ENCODE measurements at regions not wholly inside any gene's neighbourhood (a gene's known extent, or its start where the extent isn't known, plus 50 kb on each side); places are given as distances from the start of the nearest gene placed in this dataset.

- ChIA-PET POLR2A (ENCODE audit: partially characterized antibody) (no interaction called here), CTCF (ENCODE audit: partially characterized antibody) (no interaction called here)
- Histone ChIP-seq H3K79me2 (ENCODE audit: control insufficient read depth in 1 of 2, insufficient read depth in 2 of 2, low read length in 2 of 2) (no peaks in the 10 kb centered on the region), H2BK15ac (ENCODE audit: low read length) (no peak overlapping the region), H2AK5ac (ENCODE audit: low read depth, low read length) (no peak overlapping the region), H2BK5ac (ENCODE audit: low read depth, low read length) (no peak overlapping the region), H2BK120ac (replicated peaks; ENCODE audit: low read depth, low read length) (no peak overlapping the region), H3K4me2 (ENCODE audit: insufficient read depth in 1 of 2, low read depth in 2 of 2, low read length in 2 of 2) (no peak overlapping the region), H3K23ac (ENCODE audit: insufficient read length) (no peak overlapping the region), H3K23me2 (ENCODE audit: low read depth, low read length) (no peaks in the 10 kb centered on the region), H2BK20ac (ENCODE audit: low read length) (no peak overlapping the region), H3K4ac (replicated peaks; ENCODE audit: insufficient read length, low read depth, low read length) (no peak overlapping the region), H3K9me3 (ENCODE audit: insufficient read depth in 2 of 2, low read depth in 1 of 2, low read length in 1 of 2) (no peaks in the 10 kb centered on the region), H3K27me3 (replicated peaks in 1 of 4; ENCODE audit: control insufficient read depth in 3 of 4, extremely low read depth in 1 of 4, insufficient read depth in 3 of 4, low read length in 3 of 4) (no peaks in the 10 kb centered on the region), H4K20me1 (replicated peaks in 1 of 2; ENCODE audit: control insufficient read depth in 1 of 2, insufficient read depth in 2 of 2, low read length in 2 of 2) (no peaks in the 10 kb centered on the region), H3K4me3 (ENCODE audit: extremely low read depth in 1 of 4, insufficient read depth in 2 of 4, low read depth in 3 of 4, low read length in 4 of 4) (no peak overlapping the region), H4K91ac (replicated peaks; ENCODE audit: insufficient read length, low read length) (no peak overlapping the region), H3K18ac (ENCODE audit: extremely low read depth, low read length) (no peak overlapping the region), H2BK12ac (ENCODE audit: low read depth, low read length) (no peak overlapping the region), H4K8ac (ENCODE audit: extremely low read depth, insufficient read depth, low read length) (no peak overlapping the region), H3K36me3 (ENCODE audit: control insufficient read depth in 2 of 4, insufficient read depth in 4 of 4, low read length in 3 of 4) (no peaks in the 10 kb centered on the region), H3K14ac (ENCODE audit: insufficient read length) (no peak overlapping the region), H3K79me1 (ENCODE audit: low read depth, low read length) (no peaks in the 10 kb centered on the region), H4K5ac (ENCODE audit: insufficient read length, low read depth, low read length) (no peak overlapping the region), H3K56ac (replicated peaks; ENCODE audit: insufficient read length, low read depth, low read length) (no peak overlapping the region), H3K9ac (replicated peaks in 1 of 4; ENCODE audit: extremely low read depth in 1 of 4, low read depth in 3 of 4, low read length in 3 of 4) (no peak overlapping the region), H3K27ac (ENCODE audit: low read depth, low read length) (no peak overlapping the region), H3K4me1 (replicated peaks in 1 of 4; ENCODE audit: control insufficient read depth in 3 of 4, insufficient read depth in 4 of 4, low read length in 3 of 4) (no peaks in the 10 kb centered on the region), H2AFZ (ENCODE audit: low read length) (0 out of 2 replicates have a peak overlapping the region, but pooled peaks have one; percentile 65)
- DNase-seq (ENCODE audit: low read depth in 1 of 2, low spot score in 2 of 2) (no peak), FAIRE-seq (no peak)
- TF ChIP-seq EP300 (IDR thresholded peaks at IDR 0.05; ENCODE audit: borderline replicate concordance in 1 of 2, low read depth in 2 of 2, low read length in 2 of 2) (no peak), CBX5 (IDR thresholded peaks at IDR 0.05; ENCODE audit: low read depth, low read length) (no peak)
- 85% methylated on average over 8 of the region's 8 CpGs; no CpG with 5 or more reads in 1 of the 2 experiments for WGBS, 2 experiments (ENCODE audit: extremely low coverage in 1 of 2, insufficient coverage in 1 of 2, insufficient read length in 1 of 2, insufficient replicate concordance in 2 of 2, low coverage in 1 of 2, low lambda C conversion rate in 2 of 2, missing lambda C conversion rate in 1 of 2)
Measured at GRCh38 chr15:93562395-93563123, 473.5 kb upstream of the RGMA start.

All from H1 (cell line).